NCI-H460 (cell line): ENCODE measurements at regions not wholly inside any gene's neighbourhood (a gene's known extent, or its start where the extent isn't known, plus 50 kb on each side); places are given as distances from the start of the nearest gene placed in this dataset.
"Not testable (repeated sequence)": the region's sequence is repeated elsewhere in the genome, so short reads cannot be mapped to it uniquely, and the experiment has no call there.

Source experiments
- DNase-seq: peaks from one replicate; pipeline ENCODE4 v3.0.0-alpha.2; 2016; ENCODE audit warnings: low read depth; ENCODE audit errors: extremely low read depth

DNA sequence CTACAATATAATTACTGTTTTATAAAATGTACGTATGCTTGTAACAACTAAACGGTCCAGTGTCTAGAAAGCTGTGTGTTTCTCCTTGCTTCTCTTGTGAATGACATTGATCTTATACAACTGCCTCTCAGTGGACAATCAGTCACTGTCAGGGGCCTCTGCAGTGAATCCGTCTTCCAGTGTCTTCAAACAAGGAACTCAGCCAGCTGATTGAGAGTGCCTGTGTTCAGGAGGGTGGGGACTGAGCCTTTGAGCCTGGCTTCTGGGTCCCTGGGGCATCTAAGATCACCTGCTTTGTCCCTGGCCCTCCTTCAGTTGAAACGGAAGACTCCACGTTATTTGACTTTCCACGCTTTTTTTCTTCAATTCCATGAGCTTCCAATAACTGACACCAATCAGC is 133.1 kb upstream of the SFSWAP start:
- no peak for DNase-seq

DNA sequence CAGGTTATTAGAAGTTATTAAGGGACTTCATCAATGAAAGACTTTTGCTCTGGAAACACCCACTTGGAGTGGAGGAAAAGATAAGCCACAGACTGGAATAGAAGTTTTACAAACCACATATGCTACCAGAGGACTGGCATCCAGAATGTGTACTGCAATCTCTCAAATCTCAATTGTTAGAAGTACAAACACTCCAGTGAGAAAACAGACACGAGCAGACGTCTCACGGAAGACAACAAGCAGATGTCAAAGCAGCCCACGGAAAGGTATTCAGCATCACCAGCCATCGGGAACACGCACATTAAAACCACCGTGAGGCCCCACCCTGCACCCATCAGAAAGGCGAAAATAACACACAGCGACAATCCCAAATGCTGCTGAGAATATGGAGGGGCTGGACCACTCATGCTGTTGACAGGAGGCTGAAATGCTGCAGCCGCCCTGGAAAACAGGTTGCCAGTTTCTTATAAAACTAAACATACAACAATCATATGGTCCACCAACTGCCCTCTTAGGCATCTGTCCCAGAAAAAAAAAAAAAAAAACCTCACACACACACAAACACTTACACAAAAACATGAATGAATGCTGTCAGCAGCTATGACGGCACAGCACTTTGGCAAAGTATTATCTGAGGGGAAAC is 131.9 kb upstream of the SFSWAP start:
- DNase-seq: no peak

DNA sequence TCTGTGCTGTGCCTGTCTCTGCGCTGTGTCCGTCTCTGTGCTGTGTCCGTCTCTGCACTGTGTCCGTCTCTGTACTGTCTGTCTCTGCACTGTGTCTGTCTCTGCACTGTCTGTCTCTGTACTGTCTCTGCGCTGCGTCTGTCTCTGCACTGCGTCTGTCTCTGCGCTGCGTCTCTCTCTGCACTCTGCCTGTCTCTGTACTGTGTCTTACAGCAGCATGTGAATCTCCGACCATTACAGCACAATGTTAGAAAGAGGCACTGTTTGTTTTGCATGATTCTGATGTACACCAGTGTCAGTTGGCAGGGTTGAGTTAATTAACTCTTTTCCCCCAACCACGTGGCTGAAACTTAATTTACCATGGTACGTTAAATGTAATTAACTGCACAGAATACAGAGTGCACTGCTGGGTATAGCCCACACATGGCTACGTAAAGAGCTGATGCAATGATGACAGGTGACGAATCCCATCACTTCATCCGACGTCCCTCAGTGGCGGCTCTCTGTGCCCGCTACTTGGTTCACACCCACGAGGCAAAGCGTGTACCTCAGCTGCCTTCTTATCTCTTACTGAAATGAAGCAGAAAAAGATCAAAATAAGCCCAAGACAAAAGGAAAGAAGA is 127.7 kb upstream of the SFSWAP start:
- peak; percentile 31 for DNase-seq

DNA sequence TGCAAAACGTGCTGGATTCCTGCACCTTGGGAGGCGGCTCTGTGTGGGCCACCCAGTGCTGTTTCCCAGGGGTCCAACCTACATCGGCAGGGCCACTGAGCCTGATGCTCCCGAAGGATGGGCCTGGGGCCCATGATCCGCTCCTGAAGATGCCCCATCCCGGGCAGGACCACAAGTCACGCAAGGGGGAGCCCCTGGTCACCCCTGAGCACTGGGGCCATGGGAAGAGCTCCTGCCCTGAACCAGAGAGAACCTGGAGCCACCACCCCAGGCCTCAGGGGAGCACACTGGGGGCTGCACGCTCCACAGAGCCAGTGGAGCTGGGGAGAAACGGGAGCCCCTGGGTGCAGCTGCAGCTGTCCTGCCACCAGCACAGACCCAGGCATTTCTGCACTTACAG is 124.6 kb upstream of the SFSWAP start:
- no peak for DNase-seq

DNA sequence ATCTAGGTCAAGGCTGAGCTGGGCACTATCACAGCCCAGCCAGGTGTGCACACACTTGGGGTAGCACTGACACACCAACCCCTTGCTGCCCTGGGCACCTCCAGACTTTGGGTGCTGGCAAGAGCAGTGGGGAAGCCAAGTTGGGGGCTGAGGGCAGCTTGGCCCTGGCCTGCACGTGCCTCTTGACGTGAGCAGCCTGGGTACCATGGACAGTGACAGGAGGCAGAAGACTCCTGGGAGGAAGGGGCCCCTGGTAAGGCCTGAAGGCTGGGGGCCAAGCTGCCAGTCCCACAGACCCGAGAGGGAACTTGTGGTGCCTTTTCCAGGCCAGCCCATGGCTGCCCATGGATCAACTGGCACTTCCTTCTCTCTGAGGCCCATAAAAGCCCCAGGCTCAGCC is 124.1 kb upstream of the SFSWAP start:
- DNase-seq: no peak

DNA sequence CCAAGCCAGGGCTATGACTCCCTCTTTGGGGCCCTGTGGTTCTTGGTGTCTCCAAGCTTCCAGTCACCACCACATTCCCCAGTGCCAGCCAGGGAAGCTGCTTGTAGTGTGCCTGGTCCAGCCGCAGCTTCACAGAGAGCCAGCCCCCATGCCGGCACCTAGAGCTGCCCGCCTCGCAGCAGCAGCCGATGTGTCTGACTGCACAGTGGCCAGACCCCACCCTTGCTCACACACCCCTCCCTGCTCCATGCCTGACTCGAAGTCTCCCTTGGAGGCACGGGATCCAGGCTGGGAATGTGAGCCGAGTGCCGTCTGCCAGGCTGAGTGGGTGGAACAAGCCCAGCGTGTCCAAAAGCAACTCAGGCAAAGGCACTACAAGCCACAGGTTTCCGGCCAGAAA is 123.3 kb upstream of the SFSWAP start:
- DNase-seq: no peak

DNA sequence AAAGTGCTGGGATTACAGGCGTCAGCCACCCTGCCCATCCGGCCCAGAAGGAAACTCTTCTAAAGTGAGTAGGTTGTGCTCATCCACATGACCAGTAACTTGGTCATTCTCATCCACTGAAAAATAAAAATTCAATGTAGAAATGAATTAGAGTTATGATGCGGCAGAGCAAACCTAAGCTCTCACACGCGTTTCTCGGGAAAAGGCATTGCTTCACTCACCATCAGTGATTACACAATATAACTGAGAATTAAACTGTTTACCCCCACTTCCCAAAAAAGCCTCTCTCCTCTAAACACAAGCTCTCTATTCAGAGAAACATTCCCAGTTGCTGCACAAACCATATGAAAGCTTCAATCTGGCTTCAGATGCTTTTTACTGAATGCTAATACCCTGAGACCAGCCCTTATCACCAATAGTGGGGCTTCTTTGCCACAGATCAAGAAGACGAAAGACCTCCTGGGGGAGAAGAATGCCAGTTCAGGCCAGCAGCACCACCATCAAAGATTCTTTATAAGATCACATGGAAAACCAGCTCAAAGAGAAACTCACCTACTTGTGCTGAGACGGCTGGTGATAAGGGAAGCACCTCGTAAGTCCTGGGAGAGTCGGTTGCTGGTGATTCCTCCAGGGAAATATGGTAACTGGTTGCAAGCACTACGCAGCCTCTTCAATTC is 121.5 kb upstream of the SFSWAP start:
- DNase-seq: no peak

DNA sequence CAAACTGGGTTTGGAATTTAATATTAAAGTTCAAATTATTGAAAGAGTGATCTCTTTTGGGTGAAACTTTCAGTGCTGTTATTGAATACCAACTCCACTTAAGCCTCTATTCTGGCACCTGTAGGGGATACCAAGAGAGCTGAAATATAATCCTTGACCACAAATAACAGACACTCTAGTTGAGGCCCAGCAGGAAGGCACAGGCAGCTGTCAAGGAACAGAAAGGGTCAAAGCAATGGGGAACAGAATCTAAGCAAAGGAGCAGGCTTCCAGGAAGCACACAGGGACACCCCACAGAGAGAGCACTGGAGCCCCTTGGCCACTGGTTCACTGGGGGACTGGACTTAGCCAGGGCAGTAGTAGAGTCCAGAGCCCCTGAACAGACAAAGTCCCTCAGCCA is 120.9 kb upstream of the SFSWAP start:
- no peak for DNase-seq

DNA sequence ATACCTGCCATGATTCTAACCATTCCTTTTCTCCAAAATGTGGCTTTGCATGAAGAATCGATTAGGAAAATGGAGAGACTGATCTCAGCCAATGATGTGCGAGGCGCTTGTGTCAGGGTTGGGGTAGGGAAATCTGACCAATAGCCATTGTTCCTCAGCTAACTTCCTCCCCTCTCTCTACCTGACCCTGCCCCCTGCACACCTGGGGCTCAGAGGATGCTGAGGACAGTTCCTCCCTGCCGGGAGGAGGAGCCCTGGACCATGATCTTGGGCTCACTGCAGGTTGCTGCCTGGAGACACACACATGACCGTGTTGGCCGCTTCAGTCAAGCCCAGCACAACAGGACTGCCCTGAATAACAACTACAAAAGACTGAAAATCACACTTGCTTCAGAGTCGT is 119.8 kb upstream of the SFSWAP start:
- DNase-seq: no peak

DNA sequence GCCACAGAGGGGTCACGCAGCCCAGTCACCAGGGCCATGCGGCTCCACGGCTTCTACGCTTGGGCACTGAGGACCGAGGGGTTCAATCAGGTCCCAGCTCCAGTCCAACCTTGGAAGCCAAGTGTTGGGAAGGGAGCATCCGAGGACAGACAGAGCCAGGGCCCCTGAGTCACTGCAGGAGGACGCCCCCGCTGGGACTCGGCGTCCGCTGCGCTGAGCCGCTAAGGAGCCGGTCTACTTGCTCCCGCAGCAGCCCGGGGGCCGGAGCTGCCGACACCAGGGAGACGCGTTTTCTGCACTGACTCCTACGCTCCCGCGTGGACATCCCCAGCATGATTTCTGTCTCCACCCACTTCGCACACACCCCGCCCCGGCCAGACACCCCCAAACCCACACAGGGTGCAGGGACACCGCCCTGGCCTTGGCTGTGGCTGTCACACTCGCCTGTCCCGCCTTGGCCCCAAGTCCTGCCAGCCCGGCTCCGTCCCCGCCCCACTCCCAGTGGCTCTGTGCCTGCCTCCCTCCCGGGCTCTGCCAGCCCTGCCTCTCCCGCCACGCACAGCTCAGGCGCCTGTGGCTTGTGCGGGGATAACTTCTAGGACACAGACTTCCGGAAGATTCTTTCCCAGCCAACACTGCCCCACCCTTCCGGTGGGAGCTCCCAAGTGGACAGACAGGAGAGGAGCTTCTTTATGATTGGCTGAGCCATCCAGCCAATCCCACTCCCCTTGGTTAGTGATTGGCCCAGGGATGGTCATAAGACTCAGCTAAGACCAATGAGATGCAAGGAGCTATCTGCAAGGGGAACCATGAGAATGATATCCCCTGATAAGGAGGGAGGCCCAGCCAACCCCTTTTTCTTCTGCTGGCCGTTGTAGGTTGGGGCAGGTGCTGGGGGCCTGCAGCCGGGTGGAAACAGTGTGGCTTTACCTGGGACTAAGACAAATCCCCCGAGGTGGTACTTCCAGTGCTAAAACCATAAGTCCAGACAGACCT is 118.9 kb upstream of the SFSWAP start:
- DNase-seq: no peak

DNA sequence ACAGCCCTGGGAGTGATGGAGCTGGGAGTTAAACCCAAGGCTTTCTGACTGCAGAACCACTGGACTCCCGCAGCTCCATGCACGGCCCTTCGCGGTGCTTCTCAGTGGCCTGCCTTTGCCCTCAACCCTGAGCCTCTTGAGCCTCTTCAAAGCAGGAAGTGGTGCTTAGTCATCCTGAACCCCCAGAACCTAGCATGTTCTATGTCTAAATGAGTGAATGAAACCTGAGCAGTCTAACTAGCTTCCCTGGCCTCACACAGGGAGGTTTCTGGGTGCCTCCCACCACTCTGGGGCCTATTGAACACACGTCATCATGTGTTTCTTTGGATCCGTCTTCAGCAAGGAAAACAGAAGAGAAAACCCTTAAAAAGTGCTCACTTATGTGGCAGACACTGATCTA is 117.9 kb upstream of the SFSWAP start:
- no peak for DNase-seq

DNA sequence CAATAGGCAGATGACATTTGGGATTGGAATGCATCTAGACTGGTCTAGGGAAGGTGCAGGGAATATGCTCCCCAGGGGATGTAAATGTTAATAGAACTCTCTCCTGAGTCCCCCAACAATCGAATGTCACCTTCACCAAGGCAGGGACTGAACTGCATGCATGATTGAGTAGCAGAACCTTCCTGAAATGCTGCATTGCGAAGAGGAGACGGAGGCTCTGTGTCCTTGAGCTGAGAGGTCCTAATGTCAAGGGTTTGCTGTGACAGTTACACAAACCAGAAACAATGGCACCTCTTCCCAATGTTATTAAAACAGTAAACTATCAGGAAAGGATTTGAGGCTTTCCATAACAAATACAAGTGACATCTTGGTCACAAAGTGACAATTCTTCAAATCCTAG is 117.5 kb upstream of the SFSWAP start:
- DNase-seq: no peak

DNA sequence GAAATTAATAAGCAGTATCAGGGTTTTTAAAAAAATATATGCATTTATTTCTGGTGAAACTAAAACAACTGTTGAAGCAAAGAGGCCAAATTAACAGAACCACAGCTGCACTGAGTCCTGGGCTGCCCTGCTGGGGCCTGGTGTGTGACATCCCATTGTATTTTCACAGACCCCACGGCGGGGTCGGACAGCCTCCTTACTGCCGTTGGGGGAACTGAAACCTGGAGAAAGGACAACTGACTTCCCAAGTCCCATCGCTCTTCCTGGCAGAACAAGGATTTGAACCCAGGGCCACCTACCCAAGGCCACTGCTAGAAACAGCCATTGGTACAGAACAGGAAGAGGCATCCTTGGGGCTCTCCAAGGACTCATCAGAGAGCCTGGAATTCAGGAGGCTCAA is 114.8 kb upstream of the SFSWAP start:
- no peak for DNase-seq

DNA sequence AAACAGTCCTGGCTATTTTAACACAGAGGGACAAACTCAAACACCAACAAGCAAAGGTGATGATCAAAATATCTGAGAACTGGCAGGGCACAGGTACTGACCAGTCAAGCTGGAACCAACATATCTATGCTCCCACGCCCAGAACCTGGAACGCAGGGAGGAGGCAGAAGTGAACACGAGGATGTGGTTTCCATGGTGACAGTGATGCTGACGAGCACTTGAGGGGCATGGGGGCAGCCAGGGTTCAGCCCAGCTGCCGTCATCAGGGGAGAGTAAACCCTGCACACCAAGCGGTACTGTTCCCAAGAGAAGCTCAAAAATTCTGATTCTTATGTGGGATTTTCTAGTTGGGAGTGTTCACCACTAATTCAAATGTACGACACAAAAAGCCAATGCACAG is 113.6 kb upstream of the SFSWAP start:
- no peak for DNase-seq

DNA sequence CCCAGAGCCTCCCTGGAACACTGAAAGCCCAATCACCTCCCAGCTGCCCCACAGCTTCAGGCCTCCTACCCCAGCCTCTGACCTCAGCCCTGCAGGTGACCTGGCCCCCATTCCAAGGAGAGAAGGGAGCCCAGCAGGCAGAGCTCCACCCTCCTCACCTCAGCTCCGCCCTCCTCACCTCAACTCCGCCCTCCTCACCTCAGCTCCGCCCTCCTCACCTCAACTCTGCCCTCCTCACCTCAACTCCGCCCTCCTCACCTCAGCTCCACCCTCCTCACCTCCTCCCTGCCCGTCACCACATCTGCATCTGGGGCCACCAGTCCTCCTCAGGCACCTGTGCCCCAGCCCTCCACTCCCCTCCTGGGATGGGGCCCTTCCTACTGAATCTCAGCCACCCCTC is 112.2 kb upstream of the SFSWAP start:
- DNase-seq: no peak

DNA sequence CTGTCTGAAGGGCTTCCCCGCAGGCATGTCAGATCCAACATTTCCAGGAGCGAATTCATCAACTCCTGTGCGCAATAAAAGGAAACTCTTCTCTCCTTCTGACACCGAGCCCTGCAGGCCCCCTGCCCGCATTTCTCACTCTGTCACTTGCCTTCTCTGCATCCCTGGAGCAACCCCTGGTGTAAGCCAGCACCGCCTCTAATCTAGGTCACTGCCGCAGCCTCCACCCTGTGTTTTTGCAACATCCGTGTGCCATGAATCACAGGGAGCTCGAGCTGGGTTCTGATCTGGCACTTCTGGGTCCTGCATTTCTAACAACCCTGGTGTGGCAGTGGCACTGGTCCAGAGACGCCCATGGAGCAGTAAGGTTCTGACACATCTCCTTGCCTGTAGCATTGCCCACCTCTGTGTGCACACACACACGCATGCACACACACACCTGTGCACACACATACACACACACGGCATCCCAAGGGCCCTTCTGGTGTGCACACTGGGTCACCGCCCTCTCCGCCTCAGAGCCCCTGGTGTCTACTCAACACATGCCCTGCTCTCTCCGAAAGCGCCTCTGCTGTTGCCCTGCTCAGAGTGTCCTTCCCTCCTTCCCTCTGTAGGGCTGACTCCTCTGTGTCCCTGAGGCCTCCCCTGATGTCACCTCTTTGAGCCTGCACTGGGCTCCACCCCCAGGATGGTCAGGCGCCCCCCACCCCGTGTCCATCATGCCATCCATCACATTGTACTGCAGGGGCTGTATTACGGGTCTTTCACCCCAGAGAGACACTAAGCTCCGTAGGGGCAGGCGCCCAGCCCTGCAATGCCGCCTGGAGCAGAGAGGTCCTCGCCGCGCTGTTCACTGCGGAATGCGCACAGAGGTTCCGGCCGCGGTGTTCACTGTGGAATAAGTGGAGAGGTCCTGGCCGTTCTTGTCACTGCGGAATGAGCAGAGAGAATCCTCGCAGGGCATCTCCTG is 111.4 kb upstream of the SFSWAP start:
- DNase-seq: no peak

DNA sequence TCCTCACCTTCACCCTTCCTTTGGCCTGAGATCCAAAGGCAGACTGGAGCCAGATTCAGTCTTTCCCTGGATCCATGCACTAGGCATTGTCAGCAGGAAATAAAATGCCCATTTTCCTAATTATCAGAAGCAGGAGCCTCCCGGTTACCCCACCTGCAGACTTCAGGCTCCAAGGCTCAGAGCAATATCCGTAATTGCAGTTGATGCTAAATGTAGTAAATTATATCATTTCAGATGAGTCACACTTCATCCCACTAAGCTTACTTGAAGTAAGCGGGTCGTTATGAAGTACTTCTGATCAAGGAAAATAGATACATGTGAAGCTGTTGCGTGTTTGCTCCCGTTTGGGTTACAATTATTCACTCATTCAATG is 110.7 kb upstream of the SFSWAP start:
- DNase-seq: no peak

DNA sequence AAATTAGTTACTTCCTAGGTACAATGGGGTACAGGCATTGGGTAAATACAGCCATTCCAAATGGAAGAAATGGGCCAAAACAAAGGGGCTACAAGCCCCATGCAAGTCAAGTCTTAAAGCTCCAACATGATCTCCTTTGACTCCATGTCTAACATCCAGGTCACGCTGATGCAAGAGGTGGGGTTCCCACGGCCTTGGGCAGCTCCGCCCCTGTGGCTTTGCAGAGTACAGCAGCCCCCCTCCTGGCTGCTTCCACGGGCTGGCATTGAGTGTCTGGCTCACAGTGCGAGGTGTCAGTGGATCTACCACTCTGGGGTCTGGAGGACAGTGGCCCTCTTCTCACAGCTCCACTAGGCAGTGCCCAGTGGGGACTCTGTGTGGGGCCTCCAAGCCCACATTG is 109.4 kb upstream of the SFSWAP start:
- not testable (repeated sequence) for DNase-seq

DNA sequence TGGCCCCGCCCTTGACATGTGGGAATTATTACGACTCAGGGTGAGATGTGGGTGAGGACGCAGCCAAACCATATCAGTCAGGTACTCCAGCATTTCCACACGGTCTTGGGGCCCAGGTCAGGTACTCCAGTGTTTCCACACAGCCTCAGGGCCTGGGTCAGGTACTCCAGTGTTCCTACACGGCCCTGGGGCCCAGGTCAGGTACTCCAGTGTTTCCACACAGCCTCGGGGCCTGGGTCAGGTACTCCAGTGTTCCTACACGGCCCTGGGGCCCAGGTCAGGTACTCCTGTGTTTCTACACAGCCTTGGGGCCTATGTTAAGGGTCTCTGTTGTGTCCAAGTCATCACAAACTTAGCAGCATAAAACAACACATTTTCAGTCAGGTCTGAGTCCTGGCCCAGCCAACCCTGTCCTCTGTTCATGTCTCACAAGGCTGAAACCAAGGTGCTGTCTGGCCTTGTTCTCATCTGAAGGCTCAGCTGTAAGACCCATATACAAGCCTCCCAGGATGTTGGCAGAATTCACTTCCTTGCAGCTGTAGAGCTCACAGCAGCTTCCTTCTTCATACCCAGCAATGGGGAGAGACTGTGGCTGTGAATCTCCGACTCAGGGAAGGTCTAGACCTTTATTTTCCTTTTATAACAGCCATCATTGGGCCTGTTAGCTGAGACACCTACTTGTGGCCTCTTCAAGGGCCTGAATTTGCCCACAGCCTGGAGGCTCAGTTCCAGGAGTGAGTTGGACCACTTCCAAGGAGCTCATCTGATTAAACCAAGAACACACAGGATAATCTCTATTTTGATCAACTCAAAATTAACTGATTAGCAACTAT is 107.6 kb upstream of the SFSWAP start:
- DNase-seq: no peak
